ENCODE measurements at regions not wholly inside any gene's neighbourhood (a gene's known extent, or its start where the extent isn't known, plus 50 kb on each side); places are given as distances from the start of the nearest gene placed in this dataset.

DNA sequence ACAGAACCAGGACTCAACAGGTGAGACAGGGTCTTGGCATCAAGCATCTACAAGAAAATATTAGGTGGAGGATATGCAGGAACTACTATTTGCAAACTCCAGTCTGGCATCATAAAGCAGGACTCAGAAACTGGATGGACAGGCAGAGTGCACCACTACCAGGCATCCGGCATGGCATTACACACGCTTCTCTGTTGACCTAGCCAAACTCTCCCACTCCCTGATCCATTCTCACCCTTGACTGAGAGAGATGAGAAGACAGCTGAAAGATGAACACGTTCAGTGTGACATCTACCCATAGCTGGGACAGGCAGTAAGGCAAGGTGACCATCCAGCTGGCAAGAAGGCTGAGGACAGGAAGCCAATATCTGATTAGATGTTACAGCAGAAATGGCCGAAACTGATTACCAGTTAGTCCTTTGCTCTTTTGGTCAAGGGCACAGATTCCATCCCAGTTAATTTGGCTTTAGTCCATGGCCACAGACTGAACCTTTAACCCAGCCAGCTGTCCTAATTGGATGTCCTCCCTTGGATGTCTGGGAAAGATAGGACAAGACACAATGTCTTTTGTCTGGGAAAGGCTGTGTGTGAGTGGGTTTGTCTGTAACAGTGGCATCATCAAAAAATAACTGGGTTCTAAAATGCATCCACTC, 71.6 kb downstream of the BBS10 start:
- TF ChIP-seq FOSB (CRISPR knock-in tag; IDR thresholded peaks at IDR 0.05) (no peak), SMC3 (IDR thresholded peaks at IDR 0.05) (no peak), NPAS2 (CRISPR knock-in tag; IDR thresholded peaks at IDR 0.05; ENCODE audit: borderline replicate concordance) (no peak), CBX8 (IDR thresholded peaks at IDR 0.05) (no peak), SREBF2 (IDR thresholded peaks at IDR 0.05) (no peak), HDAC2 (IDR thresholded peaks at IDR 0.05) (no peak), CHD4 (IDR thresholded peaks at IDR 0.05; ENCODE audit: borderline replicate concordance) (no peak), HOXB13 (CRISPR knock-in tag; IDR thresholded peaks at IDR 0.05; ENCODE audit: low read depth) (no peak), RFX5 (IDR thresholded peaks at IDR 0.05) (no peak), KDM1A (IDR thresholded peaks at IDR 0.05; ENCODE audit: low read depth) (no peak), TP53 (CRISPR knock-in tag; IDR thresholded peaks at IDR 0.05) (no peak), POLR2A (IDR thresholded peaks at IDR 0.05; ENCODE audit: low read length) (no peak), ESRRA (IDR thresholded peaks at IDR 0.05; ENCODE audit: borderline replicate concordance, low read length) (no peak)
- TF ChIP-seq, protein P1, sequence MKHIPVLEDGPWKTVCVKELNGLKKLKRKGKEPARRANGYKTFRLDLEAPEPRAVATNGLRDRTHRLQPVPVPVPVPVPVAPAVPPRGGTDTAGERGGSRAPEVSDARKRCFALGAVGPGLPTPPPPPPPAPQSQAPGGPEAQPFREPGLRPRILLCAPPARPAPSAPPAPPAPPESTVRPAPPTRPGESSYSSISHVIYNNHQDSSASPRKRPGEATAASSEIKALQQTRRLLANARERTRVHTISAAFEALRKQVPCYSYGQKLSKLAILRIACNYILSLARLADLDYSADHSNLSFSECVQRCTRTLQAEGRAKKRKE (CRISPR knock-in tag; IDR thresholded peaks at IDR 0.05; ENCODE audit: low read depth): no peak
- TF ChIP-seq, protein P2, sequence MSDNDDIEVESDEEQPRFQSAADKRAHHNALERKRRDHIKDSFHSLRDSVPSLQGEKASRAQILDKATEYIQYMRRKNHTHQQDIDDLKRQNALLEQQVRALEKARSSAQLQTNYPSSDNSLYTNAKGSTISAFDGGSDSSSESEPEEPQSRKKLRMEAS (IDR thresholded peaks at IDR 0.05): no peak
- TF ChIP-seq, protein P3, sequence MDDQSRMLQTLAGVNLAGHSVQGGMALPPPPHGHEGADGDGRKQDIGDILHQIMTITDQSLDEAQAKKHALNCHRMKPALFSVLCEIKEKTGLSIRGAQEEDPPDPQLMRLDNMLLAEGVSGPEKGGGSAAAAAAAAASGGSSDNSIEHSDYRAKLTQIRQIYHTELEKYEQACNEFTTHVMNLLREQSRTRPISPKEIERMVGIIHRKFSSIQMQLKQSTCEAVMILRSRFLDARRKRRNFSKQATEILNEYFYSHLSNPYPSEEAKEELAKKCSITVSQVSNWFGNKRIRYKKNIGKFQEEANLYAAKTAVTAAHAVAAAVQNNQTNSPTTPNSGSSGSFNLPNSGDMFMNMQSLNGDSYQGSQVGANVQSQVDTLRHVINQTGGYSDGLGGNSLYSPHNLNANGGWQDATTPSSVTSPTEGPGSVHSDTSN (IDR thresholded peaks at IDR 0.05): no peak
- TF ChIP-seq, protein P4, sequence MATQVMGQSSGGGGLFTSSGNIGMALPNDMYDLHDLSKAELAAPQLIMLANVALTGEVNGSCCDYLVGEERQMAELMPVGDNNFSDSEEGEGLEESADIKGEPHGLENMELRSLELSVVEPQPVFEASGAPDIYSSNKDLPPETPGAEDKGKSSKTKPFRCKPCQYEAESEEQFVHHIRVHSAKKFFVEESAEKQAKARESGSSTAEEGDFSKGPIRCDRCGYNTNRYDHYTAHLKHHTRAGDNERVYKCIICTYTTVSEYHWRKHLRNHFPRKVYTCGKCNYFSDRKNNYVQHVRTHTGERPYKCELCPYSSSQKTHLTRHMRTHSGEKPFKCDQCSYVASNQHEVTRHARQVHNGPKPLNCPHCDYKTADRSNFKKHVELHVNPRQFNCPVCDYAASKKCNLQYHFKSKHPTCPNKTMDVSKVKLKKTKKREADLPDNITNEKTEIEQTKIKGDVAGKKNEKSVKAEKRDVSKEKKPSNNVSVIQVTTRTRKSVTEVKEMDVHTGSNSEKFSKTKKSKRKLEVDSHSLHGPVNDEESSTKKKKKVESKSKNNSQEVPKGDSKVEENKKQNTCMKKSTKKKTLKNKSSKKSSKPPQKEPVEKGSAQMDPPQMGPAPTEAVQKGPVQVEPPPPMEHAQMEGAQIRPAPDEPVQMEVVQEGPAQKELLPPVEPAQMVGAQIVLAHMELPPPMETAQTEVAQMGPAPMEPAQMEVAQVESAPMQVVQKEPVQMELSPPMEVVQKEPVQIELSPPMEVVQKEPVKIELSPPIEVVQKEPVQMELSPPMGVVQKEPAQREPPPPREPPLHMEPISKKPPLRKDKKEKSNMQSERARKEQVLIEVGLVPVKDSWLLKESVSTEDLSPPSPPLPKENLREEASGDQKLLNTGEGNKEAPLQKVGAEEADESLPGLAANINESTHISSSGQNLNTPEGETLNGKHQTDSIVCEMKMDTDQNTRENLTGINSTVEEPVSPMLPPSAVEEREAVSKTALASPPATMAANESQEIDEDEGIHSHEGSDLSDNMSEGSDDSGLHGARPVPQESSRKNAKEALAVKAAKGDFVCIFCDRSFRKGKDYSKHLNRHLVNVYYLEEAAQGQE (IDR thresholded peaks at IDR 0.05): no peak
- ChIA-PET POLR2A (no interaction called here), CTCF (interaction anchor here (0.7 to 3.0 kb wide), 3 partner anchors 9 to 118 kb away, joined by 3 to 11 read pairs (median 3); no protein-coding TSS in a partner anchor)
- WGBS (ENCODE audit: missing lambda C conversion rate): 70% methylated on average over 4 of the region's 4 CpGs
- Histone ChIP-seq H3K27ac (no peak overlapping the region; a peak in 1 of 6 replicates), H3K4me3 (no peak overlapping the region), H3K9me3 (no peaks in the 10 kb centered on the region), H3K4me2 (no peak overlapping the region), H3K4me1 (no peaks in the 10 kb centered on the region)
- ATAC-seq: no peak
- no peak for FAIRE-seq
- no peak for DNase-seq (ENCODE audit: low read depth in 1 of 2, low spot score in 1 of 2)

DNA sequence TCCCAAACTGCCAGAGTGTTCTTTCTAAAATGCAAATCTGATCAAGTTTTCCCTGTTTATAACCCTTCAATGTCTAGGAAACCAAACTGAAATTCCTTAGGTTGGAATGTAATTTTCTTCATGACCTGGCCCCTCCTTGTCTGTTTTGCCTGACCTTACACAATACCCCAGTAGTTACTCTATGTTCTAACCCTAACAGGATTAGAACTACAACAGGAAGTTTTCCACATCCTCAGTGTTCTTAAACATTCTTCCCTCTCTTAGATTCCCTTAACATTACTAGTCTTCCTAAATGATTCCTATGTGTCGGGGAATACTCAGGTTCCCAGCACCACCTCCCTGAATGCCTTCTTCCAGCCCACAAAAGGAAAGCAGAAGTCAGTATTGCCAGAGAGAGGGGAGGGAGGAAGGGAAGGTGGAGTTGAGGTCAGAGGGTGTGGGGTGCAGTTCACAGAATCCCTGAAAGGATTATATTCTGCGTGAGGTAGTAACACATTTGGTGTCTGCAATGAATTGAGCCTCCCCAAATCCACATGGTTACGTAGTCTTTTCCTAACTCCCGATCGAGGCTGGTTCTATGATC, 72.6 kb downstream of the BBS10 start:
- CTCF ChIA-PET: interaction anchor here (0.7 to 3.0 kb wide), 3 partner anchors 9 to 117 kb away, joined by 3 to 11 read pairs (median 3); no protein-coding TSS in a partner anchor
- 87% methylated on average over 5 of the region's 5 CpGs for WGBS (ENCODE audit: missing lambda C conversion rate)
- Histone ChIP-seq H3K9me3 (no peaks in the 10 kb centered on the region), H3K4me3 (no peak overlapping the region), H3K4me1 (no peaks in the 10 kb centered on the region), H3K27ac (no peak overlapping the region; a peak in 1 of 6 replicates), H3K4me2 (no peak overlapping the region)
- no peak for DNase-seq (ENCODE audit: low read depth in 1 of 2, low spot score in 1 of 2)
- no peak for FAIRE-seq
- POLR2A ChIA-PET: no interaction called here
- ATAC-seq: no peak
- no peak for TF ChIP-seq NFE2L2 (conservative IDR thresholded peaks at IDR 0.05; ENCODE audit: low read length)
- no peak for TF ChIP-seq JUN (IDR thresholded peaks at IDR 0.05)
- TF ChIP-seq HOXB13 (CRISPR knock-in tag; IDR thresholded peaks at IDR 0.05; ENCODE audit: low read depth): no peak
- no peak for TF ChIP-seq NR3C1 (IDR thresholded peaks at IDR 0.05)
- TF ChIP-seq, protein P3 (IDR thresholded peaks at IDR 0.05): no peak
- no peak for TF ChIP-seq PHF8 (IDR thresholded peaks at IDR 0.05; ENCODE audit: borderline replicate concordance, low read depth)
- TF ChIP-seq FOSB (CRISPR knock-in tag; IDR thresholded peaks at IDR 0.05): no peak
- TF ChIP-seq POLR2AphosphoS2 (conservative IDR thresholded peaks at IDR 0.05; ENCODE audit: low read length): no peak
- TF ChIP-seq SREBF2 (IDR thresholded peaks at IDR 0.05): no peak
- TF ChIP-seq, protein P5, sequence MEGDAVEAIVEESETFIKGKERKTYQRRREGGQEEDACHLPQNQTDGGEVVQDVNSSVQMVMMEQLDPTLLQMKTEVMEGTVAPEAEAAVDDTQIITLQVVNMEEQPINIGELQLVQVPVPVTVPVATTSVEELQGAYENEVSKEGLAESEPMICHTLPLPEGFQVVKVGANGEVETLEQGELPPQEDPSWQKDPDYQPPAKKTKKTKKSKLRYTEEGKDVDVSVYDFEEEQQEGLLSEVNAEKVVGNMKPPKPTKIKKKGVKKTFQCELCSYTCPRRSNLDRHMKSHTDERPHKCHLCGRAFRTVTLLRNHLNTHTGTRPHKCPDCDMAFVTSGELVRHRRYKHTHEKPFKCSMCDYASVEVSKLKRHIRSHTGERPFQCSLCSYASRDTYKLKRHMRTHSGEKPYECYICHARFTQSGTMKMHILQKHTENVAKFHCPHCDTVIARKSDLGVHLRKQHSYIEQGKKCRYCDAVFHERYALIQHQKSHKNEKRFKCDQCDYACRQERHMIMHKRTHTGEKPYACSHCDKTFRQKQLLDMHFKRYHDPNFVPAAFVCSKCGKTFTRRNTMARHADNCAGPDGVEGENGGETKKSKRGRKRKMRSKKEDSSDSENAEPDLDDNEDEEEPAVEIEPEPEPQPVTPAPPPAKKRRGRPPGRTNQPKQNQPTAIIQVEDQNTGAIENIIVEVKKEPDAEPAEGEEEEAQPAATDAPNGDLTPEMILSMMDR (IDR thresholded peaks at IDR 0.05): no peak
- no peak for TF ChIP-seq ZFP36 (IDR thresholded peaks at IDR 0.05; ENCODE audit: borderline replicate concordance, partially characterized antibody)
- no peak for TF ChIP-seq ZC3H11A (IDR thresholded peaks at IDR 0.05)
- TF ChIP-seq KDM1A (IDR thresholded peaks at IDR 0.05; ENCODE audit: low read depth): no peak
- no peak for TF ChIP-seq MYC (IDR thresholded peaks at IDR 0.05; ENCODE audit: borderline replicate concordance, low read length)
- no peak for TF ChIP-seq RCOR1 (IDR thresholded peaks at IDR 0.05; ENCODE audit: low read depth, low read length)
- TF ChIP-seq, protein P2 (IDR thresholded peaks at IDR 0.05): no peak
- no peak for TF ChIP-seq CBX2 (IDR thresholded peaks at IDR 0.05; ENCODE audit: borderline replicate concordance, low read depth)
